Neural progenitor cell (in vitro differentiated cells): ENCODE measurements at regions not wholly inside any gene's neighbourhood (a gene's known extent, or its start where the extent isn't known, plus 50 kb on each side); places are given as distances from the start of the nearest gene placed in this dataset.
"Not testable (repeated sequence)": the region's sequence is repeated elsewhere in the genome, so short reads cannot be mapped to it uniquely, and the experiment has no call there.

Experiments
- DNase-seq: peaks from one replicate; pipeline ENCODE4 v3.0.0-alpha.2; 2016; ENCODE audit warnings: low spot score
- H2AFZ ChIP-seq: fragments of 200-600 bp; sonication (generic); replicated peaks from 2 replicates; pipeline ENCODE4 v1.6.1; 2016; ENCODE audit warnings: antibody characterized with exemption
- H3F3A ChIP-seq: fragments of 200-600 bp; sonication (generic); 2 replicates; pipeline ENCODE4 v1.6.1; 2016; ENCODE audit warnings: antibody characterized with exemption, low read depth
- H3K27ac ChIP-seq: fragments of 200-600 bp; sonication (generic); 2 replicates; pipeline ENCODE4 v1.5.1; 2016; ENCODE audit warnings: mild to moderate bottlenecking
- H3K27me3 ChIP-seq: fragments of 200-600 bp; sonication (generic); 2 replicates; pipeline ENCODE4 v1.6.1; 2016; ENCODE audit warnings: mild to moderate bottlenecking, moderate library complexity
- H3K36me3 ChIP-seq: fragments of 200-600 bp; sonication (generic); 2 replicates; pipeline ENCODE4 v1.5.1; 2016
- H3K4me1 ChIP-seq: fragments of 200-600 bp; sonication (generic); 2 replicates; pipeline ENCODE4 v1.6.1; 2016; ENCODE audit warnings: mixed run types
- H3K4me2 ChIP-seq: fragments of 200-600 bp; sonication (generic); 2 replicates; pipeline ENCODE4 v1.6.1; 2016
- H3K4me3 ChIP-seq: fragments of 200-600 bp; sonication (generic); 2 replicates; pipeline ENCODE4 v1.5.1; 2016
- H3K79me2 ChIP-seq: fragments of 200-600 bp; sonication (generic); 2 replicates; pipeline ENCODE4 v1.6.1; 2016; ENCODE audit warnings: low read depth
- H3K9ac ChIP-seq: fragments of 200-600 bp; sonication (generic); 2 replicates; pipeline ENCODE4 v1.6.1; 2016
- H3K9me3 ChIP-seq: fragments of 200-600 bp; sonication (generic); 2 replicates; pipeline ENCODE4 v1.5.1; 2016; ENCODE audit warnings: low read depth
- H4K20me1 ChIP-seq: fragments of 200-600 bp; sonication (generic); 2 replicates; pipeline ENCODE4 v1.6.1; 2016; ENCODE audit warnings: low read depth
- H3K27ac Mint-ChIP-seq: 3 replicates; pipeline ENCODE4 v1.8.0; 2021; ENCODE audit warnings: mixed read lengths
- H3K27me3 Mint-ChIP-seq: 2 replicates; pipeline ENCODE4 v1.8.0; 2022; ENCODE audit warnings: low read depth, mild to moderate bottlenecking, inconsistent platforms, moderate library complexity, mixed read lengths; ENCODE audit not compliant: insufficient read depth
- H3K36me3 Mint-ChIP-seq: 3 replicates; pipeline ENCODE4 v1.8.0; 2021; ENCODE audit warnings: mixed read lengths
- H3K4me1 Mint-ChIP-seq: 3 replicates; pipeline ENCODE4 v1.8.0; 2021; ENCODE audit warnings: mixed read lengths
- H3K4me3 Mint-ChIP-seq: 3 replicates; pipeline ENCODE4 v1.8.0; 2021; ENCODE audit warnings: mild to moderate bottlenecking, moderate library complexity, mixed read lengths
- H3K9me3 Mint-ChIP-seq: 3 replicates; pipeline ENCODE4 v1.8.0; 2020; ENCODE audit warnings: mixed read lengths
- EZH2 ChIP-seq: fragments of 200-600 bp; sonication (generic); IDR thresholded peaks from 2 replicates; pipeline ENCODE4 v1.6.1; 2017; ENCODE audit warnings: antibody characterized with exemption, mild to moderate bottlenecking, moderate library complexity
- EZH2phosphoT487 ChIP-seq: fragments of 200-600 bp; sonication (generic); IDR thresholded peaks from 2 replicates; pipeline ENCODE4 v1.6.1; 2017; ENCODE audit warnings: antibody characterized with exemption
- TF ChIP-seq, protein P1 (sequence below): fragments of 200-600 bp; sonication (generic); IDR thresholded peaks from 2 replicates; pipeline ENCODE4 v1.5.1; 2017; ENCODE audit warnings: antibody characterized with exemption, mild to moderate bottlenecking

DNA sequence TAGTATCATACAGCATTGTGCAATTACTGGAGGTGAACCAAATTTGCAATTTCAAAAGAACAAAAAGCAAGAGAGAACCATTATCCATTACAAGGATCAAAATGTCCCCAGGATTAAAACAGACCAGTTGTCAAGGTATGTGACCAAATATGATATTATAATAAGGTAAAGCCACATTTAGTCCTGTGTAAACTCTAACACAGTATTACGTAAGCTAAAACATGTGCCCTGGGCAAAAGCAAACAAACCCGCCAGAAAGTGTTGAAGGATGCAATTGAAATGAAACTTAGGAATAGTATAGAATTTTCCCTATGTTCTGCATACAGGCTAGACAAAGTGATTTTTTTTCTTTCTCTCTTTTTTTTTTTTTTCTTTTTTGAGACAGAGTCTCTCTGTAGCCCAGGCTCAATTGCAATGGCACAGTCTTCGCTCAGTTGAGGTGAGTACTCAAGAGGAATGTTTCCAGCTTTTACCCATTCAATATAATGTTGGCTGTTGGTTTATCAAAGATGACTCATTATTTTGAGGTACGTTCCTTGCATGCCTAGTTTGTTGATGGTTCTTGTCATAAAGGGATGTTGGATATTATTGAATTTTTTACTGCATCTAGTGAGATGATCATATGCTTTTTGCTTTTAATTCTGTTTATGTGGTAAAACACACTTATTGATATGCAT lies 137.1 kb upstream of the FOXG1 start:
- no peaks in the 10 kb centered on the region for H3F3A ChIP-seq
- no peak overlapping the region for H3K27ac ChIP-seq
- H3K4me2 ChIP-seq = no peak overlapping the region
- TF ChIP-seq, protein P1, sequence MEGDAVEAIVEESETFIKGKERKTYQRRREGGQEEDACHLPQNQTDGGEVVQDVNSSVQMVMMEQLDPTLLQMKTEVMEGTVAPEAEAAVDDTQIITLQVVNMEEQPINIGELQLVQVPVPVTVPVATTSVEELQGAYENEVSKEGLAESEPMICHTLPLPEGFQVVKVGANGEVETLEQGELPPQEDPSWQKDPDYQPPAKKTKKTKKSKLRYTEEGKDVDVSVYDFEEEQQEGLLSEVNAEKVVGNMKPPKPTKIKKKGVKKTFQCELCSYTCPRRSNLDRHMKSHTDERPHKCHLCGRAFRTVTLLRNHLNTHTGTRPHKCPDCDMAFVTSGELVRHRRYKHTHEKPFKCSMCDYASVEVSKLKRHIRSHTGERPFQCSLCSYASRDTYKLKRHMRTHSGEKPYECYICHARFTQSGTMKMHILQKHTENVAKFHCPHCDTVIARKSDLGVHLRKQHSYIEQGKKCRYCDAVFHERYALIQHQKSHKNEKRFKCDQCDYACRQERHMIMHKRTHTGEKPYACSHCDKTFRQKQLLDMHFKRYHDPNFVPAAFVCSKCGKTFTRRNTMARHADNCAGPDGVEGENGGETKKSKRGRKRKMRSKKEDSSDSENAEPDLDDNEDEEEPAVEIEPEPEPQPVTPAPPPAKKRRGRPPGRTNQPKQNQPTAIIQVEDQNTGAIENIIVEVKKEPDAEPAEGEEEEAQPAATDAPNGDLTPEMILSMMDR = no peak
- DNase-seq = no peak
- H3K4me3 ChIP-seq = no peak overlapping the region
- no peak overlapping the region for H2AFZ ChIP-seq
- H3K79me2 ChIP-seq = no peaks in the 10 kb centered on the region
- H3K4me1 ChIP-seq = no peaks in the 10 kb centered on the region
- H3K36me3 ChIP-seq = no peaks in the 10 kb centered on the region
- H4K20me1 ChIP-seq = no peaks in the 10 kb centered on the region
- Mint-ChIP-seq H3K27ac (no peak overlapping the region), H3K9me3 (peaks cover 20% of the 10 kb centered on the region), H3K27me3 (no peaks in the 10 kb centered on the region), H3K36me3 (no peaks in the 10 kb centered on the region), H3K4me3 (no peak overlapping the region), H3K4me1 (no peaks in the 10 kb centered on the region)
- H3K9me3 ChIP-seq = no peaks in the 10 kb centered on the region
- no peaks in the 10 kb centered on the region for H3K27me3 ChIP-seq
- no peak overlapping the region for H3K9ac ChIP-seq

DNA sequence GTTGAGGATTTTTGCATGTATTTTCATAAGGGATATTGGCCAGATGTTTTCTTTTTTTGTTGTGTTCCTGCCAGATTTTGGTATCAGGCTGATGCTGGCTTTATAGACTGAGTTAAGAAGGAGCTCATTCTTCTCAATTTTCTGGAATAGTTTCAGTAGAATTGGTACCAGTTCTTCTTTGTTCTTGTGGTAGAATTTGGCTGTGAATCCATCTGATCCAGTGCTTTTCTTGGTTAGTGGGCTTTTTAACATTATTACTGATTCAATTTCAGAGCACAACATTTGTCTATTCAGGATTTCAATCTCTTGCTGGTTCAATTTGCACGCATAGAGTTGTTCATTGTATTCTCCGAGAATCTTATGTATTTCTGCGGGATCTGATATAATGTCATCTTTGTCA lies 136.5 kb upstream of the FOXG1 start:
- H3K36me3 Mint-ChIP-seq = no peaks in the 10 kb centered on the region
- no peaks in the 10 kb centered on the region for H3K27me3 Mint-ChIP-seq
- no peaks in the 10 kb centered on the region for H3K4me1 Mint-ChIP-seq
- Histone ChIP-seq H3K27me3 (no peaks in the 10 kb centered on the region), H2AFZ (no peak overlapping the region), H3F3A (no peaks in the 10 kb centered on the region), H3K4me2 (no peak overlapping the region), H3K79me2 (no peaks in the 10 kb centered on the region), H4K20me1 (no peaks in the 10 kb centered on the region), H3K4me3 (no peak overlapping the region), H3K27ac (no peak overlapping the region), H3K9me3 (no peaks in the 10 kb centered on the region), H3K36me3 (no peaks in the 10 kb centered on the region), H3K4me1 (peaks cover 3% of the 10 kb centered on the region), H3K9ac (no peak overlapping the region)
- H3K4me3 Mint-ChIP-seq = no peak overlapping the region
- TF ChIP-seq, protein P1 = no peak
- TF ChIP-seq EZH2phosphoT487 (no peak), EZH2 (no peak)
- H3K27ac Mint-ChIP-seq = no peak overlapping the region
- no peak for DNase-seq
- peaks cover 20% of the 10 kb centered on the region for H3K9me3 Mint-ChIP-seq

DNA sequence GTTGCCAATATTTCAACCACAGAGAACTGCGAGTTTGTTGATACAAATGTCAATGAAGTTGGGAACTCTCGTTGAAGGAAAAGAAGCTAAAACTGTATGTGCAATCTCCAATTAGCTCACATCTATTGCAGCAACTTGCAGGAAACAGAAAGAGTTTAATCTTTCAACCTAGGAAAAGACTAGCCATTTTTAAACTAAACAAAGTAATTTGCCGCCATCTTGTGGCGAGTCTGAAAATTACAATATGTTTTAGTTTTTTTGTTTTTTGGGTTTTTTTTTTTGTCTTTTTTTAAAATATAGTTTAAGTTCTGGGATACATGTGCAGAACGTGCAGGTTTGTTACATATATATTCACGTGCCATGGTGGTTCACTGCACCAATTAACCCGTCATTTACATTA lies 131.2 kb upstream of the FOXG1 start:
- Histone ChIP-seq H3K27me3 (no peaks in the 10 kb centered on the region), H3K79me2 (no peaks in the 10 kb centered on the region), H3F3A (no peaks in the 10 kb centered on the region), H3K9ac (no peak overlapping the region), H3K9me3 (no peaks in the 10 kb centered on the region), H3K4me1 (peaks cover 5% of the 10 kb centered on the region), H3K4me2 (no peak overlapping the region), H4K20me1 (no peaks in the 10 kb centered on the region), H2AFZ (peak overlapping the region; percentile 63), H3K27ac (no peak overlapping the region), H3K4me3 (no peak overlapping the region), H3K36me3 (no peaks in the 10 kb centered on the region)
- Mint-ChIP-seq H3K4me3 (no peak overlapping the region), H3K4me1 (no peaks in the 10 kb centered on the region), H3K27me3 (no peaks in the 10 kb centered on the region), H3K27ac (no peak overlapping the region), H3K9me3 (peaks cover 19% of the 10 kb centered on the region), H3K36me3 (no peaks in the 10 kb centered on the region)
- DNase-seq = peak; percentile 41
- TF ChIP-seq, protein P1 = peak; percentile 74
- TF ChIP-seq EZH2 (no peak), EZH2phosphoT487 (no peak)

DNA sequence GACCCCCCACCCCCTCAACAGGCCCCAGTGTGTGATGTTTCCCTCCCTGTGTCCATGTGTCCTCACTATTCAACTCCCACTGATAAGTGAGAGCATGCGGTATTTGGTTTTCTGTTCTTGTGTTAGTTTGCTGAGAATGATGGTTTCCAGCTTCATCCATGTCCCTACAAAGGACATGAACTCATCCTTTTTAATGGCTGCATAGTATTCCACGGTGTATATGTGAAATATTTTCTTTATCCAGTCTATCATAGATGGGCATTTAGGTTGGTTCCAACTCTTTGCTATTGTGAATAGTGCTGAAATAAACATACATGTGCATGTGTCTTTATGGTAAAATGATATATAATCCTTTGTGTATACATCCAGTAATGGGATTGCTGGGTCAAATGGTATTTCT lies 130.8 kb upstream of the FOXG1 start:
- H3K27ac Mint-ChIP-seq, H3K9ac ChIP-seq, H3K4me2 ChIP-seq, H4K20me1 ChIP-seq, DNase-seq, H3K4me3 ChIP-seq, H3K4me1 ChIP-seq, H3F3A ChIP-seq, H3K79me2 ChIP-seq, H3K9me3 ChIP-seq, H3K4me3 Mint-ChIP-seq, H3K27me3 ChIP-seq, H3K4me1 Mint-ChIP-seq, H3K36me3 Mint-ChIP-seq, H3K27me3 Mint-ChIP-seq, H2AFZ ChIP-seq, H3K36me3 ChIP-seq, H3K27ac ChIP-seq: not testable (repeated sequence)
- peaks cover 18% of the 10 kb centered on the region for H3K9me3 Mint-ChIP-seq

DNA sequence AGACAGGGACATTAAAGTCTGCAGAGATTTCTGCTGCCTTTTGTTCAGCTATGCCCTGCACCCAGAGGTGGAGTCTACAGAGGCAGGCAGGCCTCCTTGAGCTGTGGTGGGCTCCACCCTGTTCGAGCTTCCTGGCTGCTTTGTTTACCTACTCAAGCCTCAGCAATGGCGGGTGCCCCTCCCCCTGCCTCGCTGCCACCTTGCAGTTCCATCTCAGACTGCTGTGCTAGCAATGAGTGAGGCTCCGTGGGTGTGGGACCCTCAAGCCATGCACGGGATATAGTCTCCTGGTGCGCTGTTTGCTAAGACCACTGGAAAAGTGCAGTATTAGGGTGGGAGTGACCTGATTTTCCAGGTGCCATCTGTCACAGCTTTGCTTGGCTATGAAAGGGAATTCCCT lies 125.4 kb upstream of the FOXG1 start:
- not testable (repeated sequence) for H4K20me1 ChIP-seq, H3K9me3 ChIP-seq, H3K27ac ChIP-seq, H3K9me3 Mint-ChIP-seq, H3K4me2 ChIP-seq, DNase-seq, H3K4me1 Mint-ChIP-seq, H3K36me3 ChIP-seq, H2AFZ ChIP-seq, H3K4me3 ChIP-seq, H3K9ac ChIP-seq, H3K36me3 Mint-ChIP-seq, H3K27ac Mint-ChIP-seq, H3K79me2 ChIP-seq, H3K27me3 Mint-ChIP-seq, H3F3A ChIP-seq, H3K27me3 ChIP-seq, H3K4me1 ChIP-seq, H3K4me3 Mint-ChIP-seq
